OCI-LY1 (cell line): ENCODE measurements at regions not wholly inside any gene's neighbourhood (a gene's known extent, or its start where the extent isn't known, plus 50 kb on each side); places are given as distances from the start of the nearest gene placed in this dataset.

Experiments
- H2AFZ ChIP-seq: fragments of 200-600 bp; sonication (generic), shearing (Covaris generic); 2 replicates; pipeline ENCODE4 v1.6.0; 2014; ENCODE audit warnings: antibody characterized with exemption, mild to moderate bottlenecking, low read length
- H3F3A ChIP-seq: fragments of 200-600 bp; sonication (generic), shearing (Covaris generic); 2 replicates; pipeline ENCODE4 v1.6.0; 2014; ENCODE audit warnings: mild to moderate bottlenecking, antibody characterized with exemption, low read length, moderate library complexity; ENCODE audit not compliant: insufficient read depth
- H3K27ac ChIP-seq: fragments of 200-600 bp; sonication (generic); 2 replicates; pipeline ENCODE4 v1.5.1; 2014; ENCODE audit warnings: low read length, mixed run types, mild to moderate bottlenecking, low read depth; ENCODE audit not compliant: poor library complexity, severe bottlenecking
- H3K27me3 ChIP-seq: fragments of 200-600 bp; sonication (generic); 2 replicates; pipeline ENCODE4 v1.6.0; 2014; ENCODE audit warnings: antibody characterized with exemption, mild to moderate bottlenecking, low read length, moderate library complexity; ENCODE audit not compliant: insufficient read depth
- H3K36me3 ChIP-seq: fragments of 200-600 bp; sonication (generic); 2 replicates; pipeline ENCODE4 v1.6.1; 2014; ENCODE audit warnings: mild to moderate bottlenecking, antibody characterized with exemption, low read length, moderate library complexity, mixed read lengths; ENCODE audit not compliant: insufficient read depth
- H3K4me1 ChIP-seq: fragments of 200-600 bp; sonication (generic); 2 replicates; pipeline ENCODE4 v1.5.1; 2014; ENCODE audit warnings: mild to moderate bottlenecking, low read length, moderate library complexity; ENCODE audit not compliant: insufficient read depth, severe bottlenecking
- H3K4me2 ChIP-seq: fragments of 200-600 bp; sonication (generic), shearing (Covaris generic); 2 replicates; pipeline ENCODE4 v1.6.1; 2014; ENCODE audit warnings: low read length
- H3K4me3 ChIP-seq: fragments of 200-600 bp; sonication (generic); 2 replicates; pipeline ENCODE4 v1.5.1; 2014; ENCODE audit warnings: low read length, low read depth, mild to moderate bottlenecking, mixed read lengths; ENCODE audit not compliant: poor library complexity, severe bottlenecking
- H3K79me2 ChIP-seq: fragments of 200-600 bp; shearing (Covaris generic); 2 replicates; pipeline ENCODE4 v1.6.1; 2016; ENCODE audit warnings: mixed run types, low read length, mixed read lengths; ENCODE audit not compliant: insufficient read depth
- H3K9ac ChIP-seq: fragments of 200-600 bp; sonication (generic), shearing (Covaris generic); 2 replicates; pipeline ENCODE4 v1.6.1; 2014; ENCODE audit warnings: mild to moderate bottlenecking, low read length, mixed read lengths
- H3K9me2 ChIP-seq: fragments of 200-600 bp; sonication (generic), shearing (Covaris generic); 2 replicates; pipeline ENCODE4 v1.6.1; 2014; ENCODE audit warnings: low read depth, mild to moderate bottlenecking, low read length, mixed read lengths
- H3K9me3 ChIP-seq: fragments of 200-600 bp; shearing (Covaris generic); 2 replicates; pipeline ENCODE4 v1.6.1; 2014; ENCODE audit warnings: low read length, mixed read lengths
- H4K20me1 ChIP-seq: fragments of 200-600 bp; sonication (generic), shearing (Covaris generic); 2 replicates; pipeline ENCODE4 v1.6.0; 2016; ENCODE audit warnings: mild to moderate bottlenecking, low read length; ENCODE audit not compliant: insufficient read depth
- EZH2 ChIP-seq: fragments of 200-600 bp; sonication (generic), shearing (Covaris generic); IDR thresholded peaks from 2 replicates; pipeline ENCODE4 v1.8.0; 2017; ENCODE audit warnings: borderline replicate concordance, mixed run types, mild to moderate bottlenecking, antibody characterized with exemption, low read length, moderate library complexity, mixed read lengths
- TF ChIP-seq, protein P1 (sequence below): fragments of 200-600 bp; sonication (generic), shearing (Covaris generic); IDR thresholded peaks from 2 replicates; pipeline ENCODE4 v1.5.1; 2017; ENCODE audit warnings: mild to moderate bottlenecking, antibody characterized with exemption, low read length, moderate library complexity, mixed read lengths

DNA sequence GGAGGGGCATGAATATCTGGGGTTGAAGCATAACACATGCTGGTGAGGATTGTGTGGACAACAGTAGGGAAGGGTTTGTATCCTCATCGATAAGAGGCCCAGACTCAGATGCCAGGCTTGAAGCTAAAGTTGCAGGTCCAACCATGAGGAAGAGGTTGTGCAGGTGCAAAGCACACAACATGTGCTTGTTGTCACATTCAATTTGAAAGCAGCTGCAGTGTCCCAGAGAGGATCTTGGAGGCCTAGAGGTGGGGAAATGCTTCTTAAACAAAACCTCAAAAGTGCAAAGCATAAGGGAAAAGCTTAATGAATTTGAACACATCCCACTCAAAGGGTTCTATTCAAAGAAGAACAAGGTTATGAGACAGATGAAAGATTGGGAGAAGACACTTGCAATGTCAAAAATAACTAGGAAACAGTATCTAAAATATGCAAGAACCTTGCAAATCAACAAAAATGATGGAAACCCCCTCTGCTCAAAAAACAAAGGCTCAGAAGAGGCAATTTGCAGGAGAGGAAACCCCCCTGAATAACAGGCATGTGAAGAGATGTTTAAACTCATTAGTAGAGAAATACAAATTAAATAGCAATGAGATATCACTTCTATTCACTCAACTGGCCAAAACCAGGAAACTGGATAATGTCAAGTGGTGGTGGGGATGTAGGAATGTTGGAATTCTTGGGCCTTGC is 187.1 kb downstream of the KATNAL1 start:
- Histone ChIP-seq H3K9ac (no peak overlapping the region), H3F3A (no peaks in the 10 kb centered on the region), H3K9me2 (no peaks in the 10 kb centered on the region), H4K20me1 (no peaks in the 10 kb centered on the region), H2AFZ (no peak overlapping the region), H3K4me3 (no peak overlapping the region), H3K4me1 (no peaks in the 10 kb centered on the region), H3K4me2 (no peak overlapping the region), H3K9me3 (no peaks in the 10 kb centered on the region), H3K27ac (no peak overlapping the region), H3K79me2 (no peaks in the 10 kb centered on the region), H3K27me3 (peaks cover 3% of the 10 kb centered on the region; the same call in 1 of the 2 replicates), H3K36me3 (no peaks in the 10 kb centered on the region)
- no peak for TF ChIP-seq EZH2
- TF ChIP-seq, protein P1, sequence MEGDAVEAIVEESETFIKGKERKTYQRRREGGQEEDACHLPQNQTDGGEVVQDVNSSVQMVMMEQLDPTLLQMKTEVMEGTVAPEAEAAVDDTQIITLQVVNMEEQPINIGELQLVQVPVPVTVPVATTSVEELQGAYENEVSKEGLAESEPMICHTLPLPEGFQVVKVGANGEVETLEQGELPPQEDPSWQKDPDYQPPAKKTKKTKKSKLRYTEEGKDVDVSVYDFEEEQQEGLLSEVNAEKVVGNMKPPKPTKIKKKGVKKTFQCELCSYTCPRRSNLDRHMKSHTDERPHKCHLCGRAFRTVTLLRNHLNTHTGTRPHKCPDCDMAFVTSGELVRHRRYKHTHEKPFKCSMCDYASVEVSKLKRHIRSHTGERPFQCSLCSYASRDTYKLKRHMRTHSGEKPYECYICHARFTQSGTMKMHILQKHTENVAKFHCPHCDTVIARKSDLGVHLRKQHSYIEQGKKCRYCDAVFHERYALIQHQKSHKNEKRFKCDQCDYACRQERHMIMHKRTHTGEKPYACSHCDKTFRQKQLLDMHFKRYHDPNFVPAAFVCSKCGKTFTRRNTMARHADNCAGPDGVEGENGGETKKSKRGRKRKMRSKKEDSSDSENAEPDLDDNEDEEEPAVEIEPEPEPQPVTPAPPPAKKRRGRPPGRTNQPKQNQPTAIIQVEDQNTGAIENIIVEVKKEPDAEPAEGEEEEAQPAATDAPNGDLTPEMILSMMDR = no peak

DNA sequence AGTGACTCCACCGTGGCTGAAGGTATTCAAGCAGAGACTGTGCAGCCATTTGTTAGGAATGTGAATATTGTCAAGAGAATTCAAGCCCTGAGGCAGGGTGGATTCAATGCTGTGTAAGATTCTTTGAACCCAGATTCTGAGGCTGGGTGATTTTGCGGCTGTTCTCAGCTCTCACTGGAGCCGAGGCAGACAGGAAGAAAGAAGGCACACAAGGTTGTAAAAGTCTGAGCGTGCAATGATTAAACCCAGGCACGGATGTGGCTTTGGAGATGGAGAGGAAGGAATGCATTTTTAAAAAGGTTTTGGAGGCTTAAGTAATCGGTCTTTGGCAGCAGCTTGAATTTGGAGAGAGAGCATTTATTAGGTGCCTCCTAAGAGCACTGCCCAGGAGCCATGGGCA is 187.9 kb downstream of the KATNAL1 start:
- Histone ChIP-seq H3K27ac (no peak overlapping the region), H3K4me3 (no peak overlapping the region), H3F3A (no peaks in the 10 kb centered on the region), H2AFZ (no peak overlapping the region), H3K36me3 (no peaks in the 10 kb centered on the region), H3K9ac (no peak overlapping the region), H3K4me1 (peaks cover under 1% of the 10 kb centered on the region), H3K27me3 (peaks cover 3% of the 10 kb centered on the region; the same call in 1 of the 2 replicates), H3K79me2 (no peaks in the 10 kb centered on the region), H4K20me1 (no peaks in the 10 kb centered on the region), H3K9me2 (no peaks in the 10 kb centered on the region), H3K4me2 (no peak overlapping the region), H3K9me3 (no peaks in the 10 kb centered on the region)
- TF ChIP-seq, protein P1 = no peak
- no peak for TF ChIP-seq EZH2

DNA sequence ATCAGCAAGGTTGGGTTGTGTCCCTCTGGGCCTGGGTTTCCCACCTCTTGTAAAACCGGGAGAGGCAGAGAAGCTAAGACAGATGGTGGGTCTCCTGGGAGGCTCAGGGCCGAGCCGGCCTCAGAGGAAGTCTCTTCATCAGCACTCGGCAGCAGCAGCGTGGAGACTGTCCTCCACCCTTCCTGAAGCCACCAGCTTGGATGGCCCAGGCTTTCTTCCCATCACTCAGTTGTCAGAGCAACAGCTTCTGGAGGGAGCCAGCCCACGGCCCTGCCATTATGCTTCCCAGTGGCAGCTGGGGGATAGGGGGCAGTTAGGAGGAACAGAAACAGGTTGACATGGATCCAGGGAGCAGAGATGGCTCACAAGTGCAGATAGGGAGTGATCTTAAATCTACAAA is 191.0 kb downstream of the KATNAL1 start:
- no peak overlapping the region for H2AFZ ChIP-seq
- H3K4me2 ChIP-seq = no peak overlapping the region
- H3K79me2 ChIP-seq = no peaks in the 10 kb centered on the region
- no peaks in the 10 kb centered on the region for H3K9me2 ChIP-seq
- no peaks in the 10 kb centered on the region for H3K36me3 ChIP-seq
- peaks cover 22% of the 10 kb centered on the region for H3K4me1 ChIP-seq
- no peak overlapping the region for H3K9ac ChIP-seq
- peaks cover 8% of the 10 kb centered on the region; the same call in 1 of the 2 replicates for H3K27me3 ChIP-seq
- H3K27ac ChIP-seq = no peak overlapping the region
- no peaks in the 10 kb centered on the region for H3K9me3 ChIP-seq
- no peak overlapping the region for H3K4me3 ChIP-seq
- no peaks in the 10 kb centered on the region for H4K20me1 ChIP-seq
- TF ChIP-seq, protein P1 = no peak
- TF ChIP-seq EZH2 = no peak
- H3F3A ChIP-seq = no peaks in the 10 kb centered on the region
